MCF 10A (cell line): ENCODE measurements at regions not wholly inside any gene's neighbourhood (a gene's known extent, or its start where the extent isn't known, plus 50 kb on each side); places are given as distances from the start of the nearest gene placed in this dataset.

Source experiments
- BruUV-seq: library from RNA; stranded (reverse); fragments of 400-500 nt; replicated peaks from 2 replicates; lab custom pipeline; 2021; lab: Mats Ljungman, UMichigan
- CTCF ChIA-PET: fragments of 300-600 bp; sonication (Branson Sonifier 250); formaldehyde crosslinking; extraction: SDS; loops from one replicate; lab custom pipeline; 2021; ENCODE audit warnings: antibody characterized with exemption, inconsistent platforms; lab: Yijun Ruan, JAX
- POLR2A ChIA-PET: fragments of 300-600, 350-650 bp; sonication (Branson Sonifier 250); formaldehyde crosslinking; extraction: SDS; loops from one replicate; lab custom pipeline; 2020; ENCODE audit warnings: antibody characterized with exemption, inconsistent platforms; lab: Yijun Ruan, JAX
- DNase-seq: peaks from one replicate; pipeline ENCODE4 v3.0.0-alpha.2; 2018; ENCODE audit not compliant: unreplicated experiment
- H3K27ac Mint-ChIP-seq: one replicate; pipeline ENCODE4 v1.8.0; 2022; ENCODE audit warnings: mild to moderate bottlenecking, low read depth, mixed read lengths; ENCODE audit not compliant: unreplicated experiment
- H3K27me3 Mint-ChIP-seq: one replicate; pipeline ENCODE4 v1.8.0; 2022; ENCODE audit warnings: mixed read lengths; ENCODE audit not compliant: insufficient read depth, unreplicated experiment
- H3K36me3 Mint-ChIP-seq: one replicate; pipeline ENCODE4 v1.8.0; 2022; ENCODE audit warnings: mild to moderate bottlenecking, moderate library complexity, mixed read lengths; ENCODE audit not compliant: insufficient read depth, unreplicated experiment
- H3K4me1 Mint-ChIP-seq: one replicate; pipeline ENCODE4 v1.8.0; 2022; ENCODE audit warnings: mixed read lengths; ENCODE audit not compliant: insufficient read depth, unreplicated experiment
- H3K4me3 Mint-ChIP-seq: one replicate; pipeline ENCODE4 v1.8.0; 2022; ENCODE audit warnings: mild to moderate bottlenecking, moderate library complexity, mixed read lengths; ENCODE audit not compliant: unreplicated experiment
- H3K9me3 Mint-ChIP-seq: one replicate; pipeline ENCODE4 v1.8.0; 2022; ENCODE audit warnings: mixed read lengths; ENCODE audit not compliant: unreplicated experiment
- CTCF ChIP-seq: fragments of 200-600 bp; IDR thresholded peaks from one replicate; pipeline ENCODE4 v1.8.0; 2022; ENCODE audit warnings: antibody characterized with exemption, mild to moderate bottlenecking; ENCODE audit not compliant: unreplicated experiment
- intact Hi-C: fragments of 100-400 bp; cut with micrococcal nuclease; formaldehyde crosslinking; loops from 2 replicates; pipeline ENCODE4 v1.14.1; 2022

- no TSS peak for BruUV-seq
- H3K4me1 Mint-ChIP-seq, result peaks cover 6% of the 10 kb centered on the region
- no peak overlapping the region for H3K4me3 Mint-ChIP-seq
- no peak overlapping the region for H3K27ac Mint-ChIP-seq
- DNase-seq, result no peak
- H3K36me3 Mint-ChIP-seq, result no peaks in the 10 kb centered on the region
- no peaks in the 10 kb centered on the region for H3K27me3 Mint-ChIP-seq
- no peak for TF ChIP-seq CTCF
- peaks cover 8% of the 10 kb centered on the region for H3K9me3 Mint-ChIP-seq
- intact Hi-C loops, result no loop called here
- ChIA-PET POLR2A (no interaction called here), CTCF (no interaction called here)
These were observed 1852.2 kb upstream of the IGFBP7 start for GRCh38 chr4:58962424-58962823.

GRCh38 chr4:58981828-58982227, 1871.6 kb upstream of the IGFBP7 start:
- no peak for TF ChIP-seq CTCF
- Mint-ChIP-seq H3K4me3 (no peak overlapping the region), H3K9me3 (no peaks in the 10 kb centered on the region), H3K36me3 (no peaks in the 10 kb centered on the region), H3K27me3 (no peaks in the 10 kb centered on the region), H3K4me1 (no peaks in the 10 kb centered on the region), H3K27ac (no peak overlapping the region)
- no TSS peak for BruUV-seq
- no peak for DNase-seq
- ChIA-PET POLR2A (interaction anchor here (0.7 kb wide), 1 partner anchor 1921 kb away, joined by 3 read pairs; no protein-coding TSS in a partner anchor), CTCF (no interaction called here)
- intact Hi-C loops, result no loop called here

- H3K27me3 Mint-ChIP-seq, result no peaks in the 10 kb centered on the region
- H3K4me3 Mint-ChIP-seq, result no peak overlapping the region
- CTCF ChIA-PET, result interaction anchor here (0.6 to 0.7 kb wide), 2 partner anchors 34 kb away, joined by 3 read pairs; no protein-coding TSS in a partner anchor
- H3K9me3 Mint-ChIP-seq, result no peaks in the 10 kb centered on the region
- TF ChIP-seq CTCF, result no peak
- H3K4me1 Mint-ChIP-seq, result no peaks in the 10 kb centered on the region
- H3K36me3 Mint-ChIP-seq, result no peaks in the 10 kb centered on the region
- no peak overlapping the region for H3K27ac Mint-ChIP-seq
- POLR2A ChIA-PET, result interaction anchor here (0.7 kb wide), 1 partner anchor 1105 kb away, joined by 3 read pairs; no protein-coding TSS in a partner anchor
- intact Hi-C loops, result no loop called here
- no TSS peak for BruUV-seq
- no peak for DNase-seq
These were observed 1873.7 kb upstream of the IGFBP7 start for GRCh38 chr4:58983887-58984286.

GRCh38 chr4:59002148-59002547, 1892.0 kb upstream of the IGFBP7 start:
- TF ChIP-seq CTCF, result no peak
- Mint-ChIP-seq H3K4me1 (no peaks in the 10 kb centered on the region), H3K27me3 (no peaks in the 10 kb centered on the region), H3K4me3 (no peak overlapping the region), H3K27ac (no peak overlapping the region), H3K9me3 (peaks cover under 1% of the 10 kb centered on the region), H3K36me3 (peaks cover 7% of the 10 kb centered on the region)
- ChIA-PET CTCF (interaction anchor here (0.6 kb wide), 1 partner anchor 507 kb away, joined by 3 read pairs; no protein-coding TSS in a partner anchor), POLR2A (interaction anchor here (0.6 kb wide), 1 partner anchor 1863 kb away, joined by 3 read pairs; no protein-coding TSS in a partner anchor)
- no peak for DNase-seq
- no TSS peak for BruUV-seq
- intact Hi-C loops, result no loop called here
